ENCODE measurements at regions not wholly inside any gene's neighbourhood (a gene's known extent, or its start where the extent isn't known, plus 50 kb on each side); places are given as distances from the start of the nearest gene placed in this dataset.

DNA sequence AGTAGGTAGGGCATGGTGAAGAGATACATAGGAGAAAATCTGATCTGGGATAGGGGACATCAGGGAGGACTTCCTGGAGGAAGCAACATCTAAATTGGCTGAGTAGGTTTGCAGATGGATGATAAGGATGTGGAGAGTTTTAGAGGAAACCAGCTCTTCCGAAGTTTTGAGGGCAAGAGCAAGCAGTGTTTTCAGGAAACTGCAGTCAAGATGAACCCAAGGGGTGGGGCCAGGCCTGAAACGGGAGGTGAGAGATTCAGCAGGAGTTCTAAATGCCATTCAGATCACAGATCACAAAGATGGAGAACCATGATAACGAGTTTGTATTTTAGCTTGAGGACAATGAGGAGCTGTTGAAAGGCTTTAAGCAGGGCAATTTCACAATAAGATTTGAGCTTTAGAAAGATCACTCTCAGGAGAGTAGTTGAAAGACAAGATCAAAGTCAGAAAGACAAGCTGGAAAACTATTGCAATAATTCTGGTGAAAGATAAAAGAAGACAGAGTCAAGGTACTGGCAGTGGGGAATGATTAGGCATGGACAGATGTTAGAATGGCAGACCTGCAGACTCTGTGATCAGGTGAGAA, 70.1 kb upstream of the PLXNC1 start:
- Histone ChIP-seq H3K4me1 (ENCODE audit: insufficient read depth) (peaks cover 9% of the 10 kb centered on the region), H3K27ac (no peak overlapping the region), H3K36me3 (no peaks in the 10 kb centered on the region), H3K27me3 (no peaks in the 10 kb centered on the region), H3K9me3 (no peaks in the 10 kb centered on the region), H3K4me3 (no peak overlapping the region)
- no peak for DNase-seq
- intact Hi-C loops (cut with DNase I), result loop anchor here in 1 of 4 donors (10.0 kb wide), 3 partner anchors 313 to 503 kb away; partner anchors contain the start of genes CRADD and SOCS2
- TF ChIP-seq, protein P1, sequence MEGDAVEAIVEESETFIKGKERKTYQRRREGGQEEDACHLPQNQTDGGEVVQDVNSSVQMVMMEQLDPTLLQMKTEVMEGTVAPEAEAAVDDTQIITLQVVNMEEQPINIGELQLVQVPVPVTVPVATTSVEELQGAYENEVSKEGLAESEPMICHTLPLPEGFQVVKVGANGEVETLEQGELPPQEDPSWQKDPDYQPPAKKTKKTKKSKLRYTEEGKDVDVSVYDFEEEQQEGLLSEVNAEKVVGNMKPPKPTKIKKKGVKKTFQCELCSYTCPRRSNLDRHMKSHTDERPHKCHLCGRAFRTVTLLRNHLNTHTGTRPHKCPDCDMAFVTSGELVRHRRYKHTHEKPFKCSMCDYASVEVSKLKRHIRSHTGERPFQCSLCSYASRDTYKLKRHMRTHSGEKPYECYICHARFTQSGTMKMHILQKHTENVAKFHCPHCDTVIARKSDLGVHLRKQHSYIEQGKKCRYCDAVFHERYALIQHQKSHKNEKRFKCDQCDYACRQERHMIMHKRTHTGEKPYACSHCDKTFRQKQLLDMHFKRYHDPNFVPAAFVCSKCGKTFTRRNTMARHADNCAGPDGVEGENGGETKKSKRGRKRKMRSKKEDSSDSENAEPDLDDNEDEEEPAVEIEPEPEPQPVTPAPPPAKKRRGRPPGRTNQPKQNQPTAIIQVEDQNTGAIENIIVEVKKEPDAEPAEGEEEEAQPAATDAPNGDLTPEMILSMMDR (IDR thresholded peaks at IDR 0.05), result no peak
- TF ChIP-seq EP300 (IDR thresholded peaks at IDR 0.05) (no peak), POLR2A (IDR thresholded peaks at IDR 0.05) (no peak)
- 53 to 62% (median 55%) methylated on average over 3 of the region's 3 CpGs for WGBS, 3 donors

DNA sequence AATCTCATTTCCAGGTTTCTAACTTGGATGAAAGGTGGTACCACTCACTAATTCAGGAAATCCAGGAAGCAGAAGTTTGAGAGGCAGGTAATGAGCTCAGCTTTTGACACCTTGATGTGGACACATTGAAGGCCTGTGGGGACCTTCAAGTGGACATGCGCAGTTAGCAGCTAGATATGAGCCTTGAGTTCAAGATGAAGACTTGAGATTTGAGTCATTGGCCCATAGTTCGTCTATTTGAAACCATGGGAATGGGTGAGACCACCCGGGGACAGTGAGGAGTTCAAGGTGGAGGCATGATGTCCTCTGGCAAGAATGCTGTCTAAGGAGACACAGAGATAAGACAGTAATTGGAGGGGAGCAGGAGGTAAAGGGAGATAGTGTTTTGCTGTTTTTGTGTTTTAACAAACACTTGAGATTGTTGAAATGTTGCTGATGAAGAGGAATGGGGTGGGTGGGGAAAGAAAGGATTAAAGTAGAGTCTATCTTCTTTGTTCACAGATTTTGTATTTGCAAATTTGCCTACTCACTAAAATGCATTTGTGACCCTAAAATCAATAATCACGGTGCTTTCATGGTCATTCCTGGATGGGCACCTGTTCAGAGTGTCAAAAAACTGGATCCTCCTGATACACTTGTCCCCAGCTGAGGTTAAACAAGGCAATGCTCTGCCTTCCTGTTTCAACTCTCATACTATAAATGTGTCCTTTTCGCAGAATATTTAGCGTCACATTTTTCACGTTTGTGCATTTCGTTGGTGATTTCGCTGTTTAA, 69.5 kb upstream of the PLXNC1 start:
- WGBS, 3 donors, result 82 to 87% (median 87%) methylated on average over 9 of the region's 9 CpGs
- H3K27ac ChIP-seq, result no peak overlapping the region
- peaks cover 9% of the 10 kb centered on the region for H3K4me1 ChIP-seq (ENCODE audit: insufficient read depth)
- DNase-seq, result no peak
- intact Hi-C loops (cut with DNase I), result loop anchor here in 1 of 4 donors (10.0 kb wide), 3 partner anchors 314 to 504 kb away; partner anchors contain the start of genes CRADD and SOCS2
- no peak overlapping the region for H3K4me3 ChIP-seq
- TF ChIP-seq POLR2A (IDR thresholded peaks at IDR 0.05) (no peak), EP300 (IDR thresholded peaks at IDR 0.05) (no peak)
- TF ChIP-seq, protein P1 (IDR thresholded peaks at IDR 0.05), result no peak
- no peaks in the 10 kb centered on the region for H3K9me3 ChIP-seq
- H3K36me3 ChIP-seq, result no peaks in the 10 kb centered on the region
- H3K27me3 ChIP-seq, result no peaks in the 10 kb centered on the region

DNA sequence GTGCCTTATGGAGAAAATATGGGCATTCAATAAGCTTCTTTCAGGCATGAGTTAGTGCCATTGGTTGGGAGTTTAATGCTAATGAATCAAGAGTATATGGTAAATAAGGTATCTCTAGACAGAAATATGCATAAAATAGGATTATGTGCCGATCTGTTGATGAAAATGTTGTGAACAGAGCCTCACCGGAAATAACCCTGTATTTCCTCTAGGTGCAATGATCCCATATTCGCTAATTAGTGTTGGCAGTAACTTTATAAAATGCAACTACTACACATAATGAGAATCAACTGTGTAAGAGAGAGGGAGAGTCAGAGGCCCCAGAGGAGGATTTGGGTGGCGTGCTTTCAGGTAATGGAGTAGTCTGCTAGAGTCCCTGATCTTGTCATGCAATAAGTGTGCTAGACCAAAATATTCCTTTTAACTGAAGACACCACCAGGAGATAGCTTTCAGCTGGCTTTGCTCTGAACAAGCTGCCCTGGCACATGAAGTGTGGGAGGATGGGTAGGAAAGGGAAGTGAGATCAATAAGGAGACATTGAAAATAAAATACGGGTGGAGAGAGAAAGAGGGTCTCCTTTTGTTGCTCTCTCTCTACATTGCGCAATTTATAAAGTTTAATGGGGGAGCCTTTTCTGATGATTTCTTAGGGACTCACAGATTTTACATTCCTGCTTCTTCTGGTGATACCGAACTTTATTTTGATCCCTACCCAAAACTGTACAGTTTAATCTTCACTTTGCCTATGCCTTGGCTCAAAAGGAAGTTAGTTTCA, 68.6 kb upstream of the PLXNC1 start:
- Histone ChIP-seq H3K36me3 (no peaks in the 10 kb centered on the region), H3K4me3 (no peak overlapping the region), H3K4me1 (ENCODE audit: insufficient read depth) (peaks cover 9% of the 10 kb centered on the region), H3K27me3 (no peaks in the 10 kb centered on the region), H3K27ac (peak overlapping the region in 1 of 2 donors; percentile 6), H3K9me3 (no peaks in the 10 kb centered on the region)
- intact Hi-C loops (cut with DNase I), result loop anchor here in 1 of 4 donors (10.0 kb wide), 3 partner anchors 315 to 505 kb away; partner anchors contain the start of genes CRADD and SOCS2
- TF ChIP-seq, protein P1 (IDR thresholded peaks at IDR 0.05), result no peak
- no peak for TF ChIP-seq EP300 (IDR thresholded peaks at IDR 0.05)
- TF ChIP-seq POLR2A (IDR thresholded peaks at IDR 0.05), result no peak
- DNase-seq, result no peak
- WGBS, 3 donors, result 55 to 60% (median 55%) methylated on average over 7 of the region's 7 CpGs

DNA sequence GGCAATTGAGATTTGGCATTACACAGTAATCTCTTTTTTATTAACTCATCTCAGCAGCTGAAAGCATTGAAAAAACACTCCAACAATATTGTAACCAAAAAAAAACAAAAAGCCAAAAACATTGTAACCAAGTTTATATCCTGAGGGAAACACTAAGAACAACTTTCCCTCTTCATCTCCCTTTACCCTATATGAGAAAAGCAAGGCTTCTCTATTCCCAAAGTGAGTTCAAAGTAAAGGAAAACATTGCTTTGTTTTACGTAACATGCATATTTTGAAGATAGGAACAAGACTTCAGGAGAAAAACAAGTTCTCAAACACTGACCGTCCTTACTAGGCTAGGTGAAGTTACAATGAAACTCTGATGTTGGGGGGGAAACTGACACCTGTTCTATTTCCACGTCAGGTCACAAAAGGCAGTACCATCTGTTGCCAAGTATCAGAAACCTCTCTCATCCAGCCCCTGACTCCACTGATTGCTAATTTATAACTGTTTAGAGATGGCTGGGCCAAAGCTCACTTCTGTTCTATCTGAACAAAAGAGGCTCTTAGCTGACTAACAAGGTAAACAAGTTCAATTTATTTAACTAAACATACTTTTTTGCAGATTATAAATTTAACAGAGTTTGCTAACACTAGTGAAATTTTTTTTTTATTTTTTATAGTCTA, 67.9 kb upstream of the PLXNC1 start:
- DNase-seq, result no peak
- intact Hi-C loops (cut with DNase I), result no loop called here
- H3K4me1 ChIP-seq (ENCODE audit: insufficient read depth), result peaks cover 7% of the 10 kb centered on the region
- H3K27me3 ChIP-seq, result no peaks in the 10 kb centered on the region
- TF ChIP-seq EP300 (IDR thresholded peaks at IDR 0.05), result no peak
- TF ChIP-seq, protein P1 (IDR thresholded peaks at IDR 0.05), result no peak
- TF ChIP-seq POLR2A (IDR thresholded peaks at IDR 0.05), result no peak
- H3K4me3 ChIP-seq, result no peak overlapping the region
- no peaks in the 10 kb centered on the region for H3K36me3 ChIP-seq
- WGBS, 3 donors, result 7 to 33% (median 19%) methylated on average over 3 of the region's 3 CpGs
- peak overlapping the region in 1 of 2 donors; percentile 6 for H3K27ac ChIP-seq
- no peaks in the 10 kb centered on the region for H3K9me3 ChIP-seq
